ENCODE measurements at regions not wholly inside any gene's neighbourhood (a gene's known extent, or its start where the extent isn't known, plus 50 kb on each side); places are given as distances from the start of the nearest gene placed in this dataset.

DNA sequence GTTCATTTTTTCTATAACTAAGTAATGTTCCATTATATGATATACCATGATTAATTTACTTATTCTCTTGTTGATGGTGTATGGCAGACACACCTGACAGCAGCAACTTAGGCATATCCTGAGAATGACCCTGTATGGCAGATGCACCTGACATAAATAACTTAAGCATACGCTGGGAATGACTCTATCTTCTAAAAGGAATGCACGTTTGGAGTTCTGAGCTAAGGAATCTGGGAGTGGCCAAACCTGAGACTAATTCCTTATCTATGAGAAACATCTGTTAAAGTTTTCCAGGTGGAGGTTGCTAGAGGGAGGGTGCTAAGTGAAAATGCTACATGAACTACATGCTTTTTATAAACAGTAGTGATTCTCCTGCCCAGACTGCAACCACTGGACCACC, 96.7 kb upstream of the RGS18 start:
- dilution Hi-C loops (cut with HindIII; ENCODE audit: low sequenced_read_pairs, unreplicated experiment) = no loop called here
- Histone ChIP-seq H3K9me1 (ENCODE audit: insufficient read depth, low read length) (no peaks in the 10 kb centered on the region), H4K5ac (ENCODE audit: low read depth, low read length) (no peak overlapping the region), H3K4ac (ENCODE audit: low read depth, low read length) (no peak overlapping the region), H3K23ac (ENCODE audit: low read depth, low read length) (no peak overlapping the region), H3K36me3 (ENCODE audit: control insufficient read depth, insufficient read depth, low read length) (no peaks in the 10 kb centered on the region), H2AK9ac (replicated peaks; ENCODE audit: low read depth, low read length, poor library complexity) (no peak overlapping the region), H3K14ac (replicated peaks; ENCODE audit: low read depth, low read length) (no peak overlapping the region), H4K20me1 (ENCODE audit: insufficient read depth, low read length) (no peaks in the 10 kb centered on the region), H2BK20ac (ENCODE audit: low read depth, low read length) (no peak overlapping the region), H4K91ac (ENCODE audit: insufficient read depth, low read depth, low read length) (no peak overlapping the region), H2BK5ac (ENCODE audit: low read depth, low read length, poor library complexity, severe bottlenecking) (no peak overlapping the region), H3K9me3 (ENCODE audit: control insufficient read depth, insufficient read depth, low read length) (no peaks in the 10 kb centered on the region), H3K4me1 (ENCODE audit: control insufficient read depth, insufficient read depth, low read length) (no peaks in the 10 kb centered on the region), H3K4me2 (ENCODE audit: low read depth, low read length) (no peak overlapping the region), H3K18ac (ENCODE audit: low read depth, low read length) (no peak overlapping the region), H2BK120ac (ENCODE audit: low read depth, low read length) (no peak overlapping the region), H4K8ac (ENCODE audit: low read depth in 2 of 2, low read length in 2 of 2) (no peak overlapping the region), H3K4me3 (ENCODE audit: insufficient read depth, low read depth, low read length) (no peak overlapping the region), H3K56ac (ENCODE audit: extremely low read depth, insufficient read depth, low read length) (no peak overlapping the region), H2AK5ac (ENCODE audit: low read depth, low read length) (no peak overlapping the region), H3K27me3 (ENCODE audit: control insufficient read depth, insufficient read depth, low read length) (no peaks in the 10 kb centered on the region), H3K79me1 (ENCODE audit: low read depth in 1 of 2, low read length in 2 of 2) (no peaks in the 10 kb centered on the region), H3K27ac (ENCODE audit: insufficient read depth, low read length) (no peak overlapping the region), H2BK15ac (ENCODE audit: low read depth, low read length) (no peak overlapping the region), H3K9ac (ENCODE audit: low read depth, low read length) (no peak overlapping the region), H2AFZ (replicated peaks; ENCODE audit: low read length, poor library complexity) (no peak overlapping the region)
- no peak for DNase-seq
- ATAC-seq (ENCODE audit: low read depth) = no peak
- no peak for TF ChIP-seq MXI1 (IDR thresholded peaks at IDR 0.05; ENCODE audit: borderline replicate concordance, low read depth, low read length)
- TF ChIP-seq RFX5 (IDR thresholded peaks at IDR 0.05; ENCODE audit: low read depth, low read length) = no peak
- no peak for TF ChIP-seq RAD21 (IDR thresholded peaks at IDR 0.05; ENCODE audit: low read length)
- no peak for TF ChIP-seq NFE2L2 (IDR thresholded peaks at IDR 0.05; ENCODE audit: low read depth, low read length)
- TF ChIP-seq, protein P1, sequence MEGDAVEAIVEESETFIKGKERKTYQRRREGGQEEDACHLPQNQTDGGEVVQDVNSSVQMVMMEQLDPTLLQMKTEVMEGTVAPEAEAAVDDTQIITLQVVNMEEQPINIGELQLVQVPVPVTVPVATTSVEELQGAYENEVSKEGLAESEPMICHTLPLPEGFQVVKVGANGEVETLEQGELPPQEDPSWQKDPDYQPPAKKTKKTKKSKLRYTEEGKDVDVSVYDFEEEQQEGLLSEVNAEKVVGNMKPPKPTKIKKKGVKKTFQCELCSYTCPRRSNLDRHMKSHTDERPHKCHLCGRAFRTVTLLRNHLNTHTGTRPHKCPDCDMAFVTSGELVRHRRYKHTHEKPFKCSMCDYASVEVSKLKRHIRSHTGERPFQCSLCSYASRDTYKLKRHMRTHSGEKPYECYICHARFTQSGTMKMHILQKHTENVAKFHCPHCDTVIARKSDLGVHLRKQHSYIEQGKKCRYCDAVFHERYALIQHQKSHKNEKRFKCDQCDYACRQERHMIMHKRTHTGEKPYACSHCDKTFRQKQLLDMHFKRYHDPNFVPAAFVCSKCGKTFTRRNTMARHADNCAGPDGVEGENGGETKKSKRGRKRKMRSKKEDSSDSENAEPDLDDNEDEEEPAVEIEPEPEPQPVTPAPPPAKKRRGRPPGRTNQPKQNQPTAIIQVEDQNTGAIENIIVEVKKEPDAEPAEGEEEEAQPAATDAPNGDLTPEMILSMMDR (conservative IDR thresholded peaks at IDR 0.05; ENCODE audit: low read depth, low read length) = no peak
- TF ChIP-seq CEBPB (IDR thresholded peaks at IDR 0.05; ENCODE audit: low read depth, low read length) = no peak
- CTCF ChIA-PET = no interaction called here
- POLR2A ChIA-PET (ENCODE audit: unreplicated experiment) = no interaction called here
- intact Hi-C loops (cut with micrococcal nuclease) = no loop called here
- no CpG with 5 or more reads among the region's 2 CpGs for WGBS, 2 experiments (ENCODE audit: extremely low coverage in 2 of 2, insufficient read length in 1 of 2)
- BruUV-seq (replicated peaks) = no TSS peak
- in situ Hi-C loops (cut with MboI; ENCODE audit: low sequenced_read_pairs) = no loop called here

Measured in IMR-90 (cell line).